Ecto neural progenitor cell (in vitro differentiated cells): ENCODE measurements at regions not wholly inside any gene's neighbourhood (a gene's known extent, or its start where the extent isn't known, plus 50 kb on each side); places are given as distances from the start of the nearest gene placed in this dataset.

Source experiments
- DNase-seq: peaks from one replicate; pipeline ENCODE4 v3.0.0-alpha.2; 2018; ENCODE audit warnings: low spot score

- no peak for DNase-seq
These were observed 140.8 kb upstream of the TSC22D2 start for GRCh38 chr3:150267288-150267687.

GRCh38 chr3:150265305-150265704 lies 142.8 kb upstream of the TSC22D2 start:
- DNase-seq = no peak

GRCh38 chr3:150264561-150265279 lies 143.4 kb upstream of the TSC22D2 start:
- no peak for DNase-seq

- no peak for DNase-seq
These were observed 146.1 kb upstream of the TSC22D2 start for GRCh38 chr3:150261958-150262357.

- DNase-seq = no peak
These were observed 146.7 kb upstream of the TSC22D2 start for GRCh38 chr3:150261418-150261817.

- no peak for DNase-seq
These were observed 147.7 kb upstream of the TSC22D2 start for GRCh38 chr3:150260398-150260710.

- no peak for DNase-seq
These were observed 148.3 kb upstream of the TSC22D2 start for GRCh38 chr3:150259526-150260397.

GRCh38 chr3:150256782-150257181 lies 151.3 kb upstream of the TSC22D2 start:
- no peak for DNase-seq

GRCh38 chr3:150256318-150256717 lies 151.8 kb upstream of the TSC22D2 start:
- no peak for DNase-seq

- DNase-seq = no peak
These were observed 152.3 kb upstream of the TSC22D2 start for GRCh38 chr3:150255826-150256225.

GRCh38 chr3:150255413-150255812 lies 152.7 kb upstream of the TSC22D2 start:
- no peak for DNase-seq

GRCh38 chr3:150254309-150254708 lies 153.8 kb upstream of the TSC22D2 start:
- no peak for DNase-seq

- DNase-seq = no peak
These were observed 154.5 kb upstream of the TSC22D2 start for GRCh38 chr3:150253622-150254021.

GRCh38 chr3:150252462-150252861 lies 155.6 kb upstream of the TSC22D2 start:
- DNase-seq = no peak

- no peak for DNase-seq
These were observed 156.7 kb upstream of the TSC22D2 start for GRCh38 chr3:150251187-150252062.

GRCh38 chr3:150249779-150250470 lies 158.2 kb upstream of the TSC22D2 start:
- DNase-seq = no peak

- no peak for DNase-seq
These were observed 159.0 kb upstream of the TSC22D2 start for GRCh38 chr3:150248888-150249681.

GRCh38 chr3:150248116-150248887 lies 159.8 kb upstream of the TSC22D2 start:
- DNase-seq = no peak

GRCh38 chr3:150247441-150247840 lies 160.7 kb upstream of the TSC22D2 start:
- no peak for DNase-seq

- no peak for DNase-seq
These were observed 164.6 kb upstream of the TSC22D2 start for GRCh38 chr3:150243466-150243865.
